K562 (cell line): ENCODE measurements at regions not wholly inside any gene's neighbourhood (a gene's known extent, or its start where the extent isn't known, plus 50 kb on each side); places are given as distances from the start of the nearest gene placed in this dataset.

Experiments used
- ATAC-seq: fragments of 200-7000 bp; cut with Tn5 transposase; 3 replicates; pipeline ENCODE4 v1.9.1; 2020; ENCODE audit warnings: moderate library complexity
- BruUV-seq: library from RNA; stranded (reverse); fragments of 400-500 nt; replicated peaks from 2 replicates; lab custom pipeline; 2021; lab: Mats Ljungman, UMichigan
- CTCF ChIA-PET: fragments of 300-600 bp; formaldehyde crosslinking; extraction: SDS; loops from one replicate; lab custom pipeline; 2021; ENCODE audit warnings: low intra/inter-chr PET ratio; lab: Yijun Ruan, JAX
- POLR2A ChIA-PET: fragments of 300-600, 350-650 bp; sonication (Branson Sonifier 250); formaldehyde crosslinking; extraction: SDS; loops from one replicate; lab custom pipeline; 2021; ENCODE audit warnings: antibody characterized with exemption, inconsistent platforms; lab: Yijun Ruan, JAX
- DNase-seq, 4 experiments: peaks; one replicate each; pipeline versions ENCODE4 v3.0.0 to v3.0.0-alpha.2; 2011 to 2018; ENCODE audit warnings: low spot score in 3 of 4, mixed read lengths in 3 of 4; ENCODE audit errors: extremely low read depth in 1 of 4
- FAIRE-seq: peaks from 2 replicates; lab custom pipeline; 2011; peaks lifted over from hg19 to GRCh38; lab: Jason Lieb, UNC
- H2AFZ ChIP-seq: 2 replicates; pipeline ENCODE4 v1.6.0; 2011; ENCODE audit warnings: low read depth, low read length, control low read depth, inconsistent platforms
- H3K27ac ChIP-seq: fragments of 200-600 bp; 3 replicates; pipeline ENCODE4 v1.8.0; 2011; ENCODE audit warnings: low read depth, mild to moderate bottlenecking, control low read depth, inconsistent platforms, low read length, moderate library complexity, mixed read lengths; ENCODE audit errors: extremely low read depth
- H3K27me3 ChIP-seq, 2 experiments: fragments of 300-600 bp in 1 of 2; 2 replicates in 1 of 2; 3 replicates in 1 of 2; pipeline versions ENCODE4 v1.6.0 to v1.8.0; 2011; ENCODE audit warnings: inconsistent platforms in 2 of 2, low read length in 2 of 2, mild to moderate bottlenecking in 1 of 2, mixed read lengths in 1 of 2, moderate library complexity in 1 of 2; ENCODE audit not compliant: control insufficient read depth in 2 of 2, insufficient read depth in 2 of 2
- H3K36me3 ChIP-seq: fragments of 300-600 bp; 3 replicates; pipeline ENCODE4 v1.8.0; 2011; ENCODE audit warnings: mild to moderate bottlenecking, low read length, inconsistent platforms; ENCODE audit not compliant: control insufficient read depth, insufficient read depth
- H3K4me1 ChIP-seq, 2 experiments: fragments of 200-600 bp in 1 of 2; replicated peaks in 1 of 2; 2 replicates in 1 of 2; 3 replicates in 1 of 2; pipeline versions ENCODE4 v1.5.1 to v1.8.0; 2011; ENCODE audit warnings: inconsistent platforms in 2 of 2, low read length in 2 of 2, mild to moderate bottlenecking in 1 of 2, mixed read lengths in 1 of 2, moderate library complexity in 1 of 2; ENCODE audit not compliant: control insufficient read depth in 2 of 2, insufficient read depth in 2 of 2
- H3K4me2 ChIP-seq: 2 replicates; pipeline ENCODE4 v1.6.1; 2011; ENCODE audit warnings: low read length, control low read depth, inconsistent platforms, mixed read lengths; ENCODE audit not compliant: insufficient read depth
- H3K4me3 ChIP-seq: fragments of 200-600 bp; sonication (generic), shearing (Covaris generic); 2 replicates; pipeline ENCODE4 v1.5.1; 2016; ENCODE audit warnings: control low read depth, inconsistent platforms
- H3K79me2 ChIP-seq: fragments of 200-600 bp; 3 replicates; pipeline ENCODE4 v1.8.0; 2011; ENCODE audit warnings: low read length, inconsistent platforms; ENCODE audit not compliant: control insufficient read depth, insufficient read depth
- H3K9ac ChIP-seq, 2 experiments: 2 replicates each; pipeline versions ENCODE4 v1.6.0 to v1.6.1; 2011; ENCODE audit warnings: low read depth in 2 of 2, low read length in 2 of 2, control low read depth in 1 of 2, inconsistent platforms in 1 of 2, mild to moderate bottlenecking in 1 of 2, mixed read lengths in 1 of 2; ENCODE audit not compliant: insufficient read depth in 1 of 2
- H3K9me1 ChIP-seq: one replicate; pipeline ENCODE4 v1.6.0; 2011; ENCODE audit warnings: inconsistent platforms, mild to moderate bottlenecking, low read length, moderate library complexity; ENCODE audit not compliant: control insufficient read depth, insufficient read depth
- H3K9me3 ChIP-seq: replicated peaks from 2 replicates; pipeline ENCODE4 v1.5.1; 2011; ENCODE audit warnings: low read depth, low read length, inconsistent platforms; ENCODE audit not compliant: control insufficient read depth, insufficient read depth
- H4K20me1 ChIP-seq: replicated peaks from 2 replicates; pipeline ENCODE4 v1.6.1; 2011; ENCODE audit warnings: low read length, inconsistent platforms, mixed read lengths; ENCODE audit not compliant: control insufficient read depth, insufficient read depth
- CEBPG ChIP-seq, 3 experiments: fragments of 200-800 bp in 1 of 3; sonication (Bioruptor generic) in 1 of 3; sonication (generic) in 1 of 3; formaldehyde crosslinking in 1 of 3; IDR thresholded peaks in 2 of 3; conservative IDR thresholded peaks in 1 of 3; 2 replicates each; pipeline versions ENCODE4 v1.6.1 to v1.8.0; 2016 to 2022; ENCODE audit warnings: missing compliant biosample characterization in 2 of 3, missing genetic modification characterization in 2 of 3, mild to moderate bottlenecking in 1 of 3, missing genetic modification reagents in 1 of 3
- ETV1 ChIP-seq: fragments of 450-650 bp; conservative IDR thresholded peaks from 2 replicates; pipeline ENCODE4 v1.6.1; 2016; ENCODE audit warnings: missing genetic modification characterization, control low read depth, low read depth, missing compliant biosample characterization
- GATAD2A ChIP-seq: fragments of 450-650 bp; IDR thresholded peaks from 2 replicates; pipeline ENCODE4 v1.6.1; 2017
- NFIC ChIP-seq: fragments of 450-650 bp; IDR thresholded peaks from 2 replicates; pipeline ENCODE4 v1.6.1; 2017; ENCODE audit warnings: mild to moderate bottlenecking, inconsistent platforms
- ZNF12 ChIP-seq: sonication (generic); formaldehyde crosslinking; IDR thresholded peaks from 2 replicates; pipeline ENCODE4 v1.4.0; 2020; ENCODE audit warnings: mild to moderate bottlenecking, missing genetic modification reagents
- ZNF224 ChIP-seq: sonication (generic); formaldehyde crosslinking; IDR thresholded peaks from 2 replicates; pipeline ENCODE4 v1.8.0; 2022; ENCODE audit warnings: mild to moderate bottlenecking, missing genetic modification reagents
- WGBS: fragments of 100-300 bp; shearing (Covaris generic); methylation state at CpG from one replicate; pipeline ENCODE4 v1.1.6; 2016; ENCODE audit warnings: low coverage, mixed read lengths; ENCODE audit not compliant: insufficient coverage; ENCODE audit errors: missing lambda C conversion rate; 5-methylcytosine and 5-hydroxymethylcytosine counted together
- in situ Hi-C: fragments of 300-500 bp; cut with MboI; formaldehyde crosslinking; loops from 4 replicates; pipeline ENCODE4 v1.15.0; 2018; ENCODE audit warnings: inconsistent platforms, mixed read lengths
- intact Hi-C: fragments of 100-400 bp; cut with micrococcal nuclease; formaldehyde crosslinking; loops from 2 replicates; pipeline ENCODE4 v1.14.2; 2022
- TF ChIP-seq, protein P1 (sequence below): fragments of 450-650 bp; formaldehyde crosslinking; IDR thresholded peaks from 2 replicates; pipeline ENCODE4 v1.4.0; 2020; ENCODE audit warnings: mild to moderate bottlenecking, moderate library complexity
- TF ChIP-seq, protein P2 (sequence below): sonication (generic); IDR thresholded peaks from 2 replicates; pipeline ENCODE4 v1.6.1; 2016

DNA sequence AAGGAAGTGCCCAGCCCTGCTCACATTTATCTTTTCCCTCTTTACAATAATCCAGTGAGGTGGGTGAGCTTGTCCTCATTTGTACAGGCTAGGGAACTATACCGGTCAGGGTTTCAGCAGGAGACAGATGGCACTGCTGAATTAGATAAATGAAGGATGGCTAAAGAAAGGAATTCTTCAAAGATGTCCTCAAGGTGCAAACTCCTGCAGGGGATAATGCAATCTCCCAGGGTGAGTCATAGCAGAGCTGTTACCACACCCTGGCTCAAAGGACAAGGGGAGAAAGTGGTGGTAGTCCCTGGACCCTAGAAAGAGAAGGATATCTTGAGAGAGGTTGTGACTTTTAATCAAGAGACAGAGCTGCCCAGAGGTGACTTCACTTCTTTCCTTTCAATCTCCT, 66.7 kb downstream of the RFPL4B start (continued):
- TF ChIP-seq, protein P1, sequence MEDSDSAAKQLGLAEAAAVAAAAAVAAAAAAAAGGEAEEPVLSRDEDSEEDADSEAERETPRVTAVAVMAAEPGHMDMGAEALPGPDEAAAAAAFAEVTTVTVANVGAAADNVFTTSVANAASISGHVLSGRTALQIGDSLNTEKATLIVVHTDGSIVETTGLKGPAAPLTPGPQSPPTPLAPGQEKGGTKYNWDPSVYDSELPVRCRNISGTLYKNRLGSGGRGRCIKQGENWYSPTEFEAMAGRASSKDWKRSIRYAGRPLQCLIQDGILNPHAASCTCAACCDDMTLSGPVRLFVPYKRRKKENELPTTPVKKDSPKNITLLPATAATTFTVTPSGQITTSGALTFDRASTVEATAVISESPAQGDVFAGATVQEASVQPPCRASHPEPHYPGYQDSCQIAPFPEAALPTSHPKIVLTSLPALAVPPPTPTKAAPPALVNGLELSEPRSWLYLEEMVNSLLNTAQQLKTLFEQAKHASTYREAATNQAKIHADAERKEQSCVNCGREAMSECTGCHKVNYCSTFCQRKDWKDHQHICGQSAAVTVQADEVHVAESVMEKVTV = no peak
- TF ChIP-seq GATAD2A (no peak), CEBPG (CRISPR knock-in tag; IDR thresholded peaks at IDR 0.05) (no peak), CEBPG (tag; conservative IDR thresholded peaks at IDR 0.05 in 1 of 2, IDR thresholded peaks at IDR 0.05 in 1 of 2) (no peak), ETV1 (no peak)
- TF ChIP-seq, protein P2, sequence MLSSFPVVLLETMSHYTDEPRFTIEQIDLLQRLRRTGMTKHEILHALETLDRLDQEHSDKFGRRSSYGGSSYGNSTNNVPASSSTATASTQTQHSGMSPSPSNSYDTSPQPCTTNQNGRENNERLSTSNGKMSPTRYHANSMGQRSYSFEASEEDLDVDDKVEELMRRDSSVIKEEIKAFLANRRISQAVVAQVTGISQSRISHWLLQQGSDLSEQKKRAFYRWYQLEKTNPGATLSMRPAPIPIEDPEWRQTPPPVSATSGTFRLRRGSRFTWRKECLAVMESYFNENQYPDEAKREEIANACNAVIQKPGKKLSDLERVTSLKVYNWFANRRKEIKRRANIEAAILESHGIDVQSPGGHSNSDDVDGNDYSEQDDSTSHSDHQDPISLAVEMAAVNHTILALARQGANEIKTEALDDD = no peak

DNA sequence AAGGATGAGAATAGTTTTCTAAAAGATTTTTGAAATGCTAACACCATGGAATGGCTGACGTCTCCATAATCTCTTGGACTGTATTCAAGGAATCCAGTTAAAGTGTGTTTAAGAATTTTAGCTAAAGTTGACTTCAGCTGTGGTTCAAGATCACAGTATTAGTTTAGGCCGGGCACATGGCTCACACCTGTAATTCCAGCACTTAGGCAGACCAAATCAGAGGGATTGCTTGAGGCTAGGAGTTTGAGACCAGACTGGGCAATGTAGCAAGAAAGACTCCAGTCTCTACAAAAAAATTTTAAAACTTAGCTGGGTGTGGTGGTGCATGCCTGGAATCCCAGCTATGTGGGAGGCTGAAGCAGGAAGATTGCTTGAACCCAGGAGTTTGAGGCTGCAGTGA, 68.2 kb downstream of the RFPL4B start:
- TF ChIP-seq ZNF224 (CRISPR knock-in tag) (no peak), ZNF12 (CRISPR knock-in tag) (no peak), NFIC (no peak)
- CTCF ChIA-PET = no interaction called here
- WGBS = 0% methylated on average over 2 of the region's 2 CpGs
- ATAC-seq (no peak), DNase-seq (no peak), FAIRE-seq (no peak)
- in situ Hi-C loops (no loop called here), intact Hi-C loops (no loop called here)
- no peak overlapping the region for H3K9ac ChIP-seq
- BruUV-seq = no TSS peak
- H3K9me3 ChIP-seq = no peaks in the 10 kb centered on the region
- H4K20me1 ChIP-seq = no peaks in the 10 kb centered on the region
- H2AFZ ChIP-seq = no peak overlapping the region
- no peaks in the 10 kb centered on the region for H3K36me3 ChIP-seq
- no peaks in the 10 kb centered on the region for H3K4me1 ChIP-seq
- no peak overlapping the region for H3K4me3 ChIP-seq
- no peaks in the 10 kb centered on the region for H3K9me1 ChIP-seq
- no peak overlapping the region for H3K27ac ChIP-seq
- POLR2A ChIA-PET = no interaction called here
- no peak overlapping the region for H3K4me2 ChIP-seq
- H3K79me2 ChIP-seq = no peaks in the 10 kb centered on the region
- no peaks in the 10 kb centered on the region for H3K27me3 ChIP-seq
